ENCODE measurements at regions not wholly inside any gene's neighbourhood (a gene's known extent, or its start where the extent isn't known, plus 50 kb on each side); places are given as distances from the start of the nearest gene placed in this dataset.

DNA sequence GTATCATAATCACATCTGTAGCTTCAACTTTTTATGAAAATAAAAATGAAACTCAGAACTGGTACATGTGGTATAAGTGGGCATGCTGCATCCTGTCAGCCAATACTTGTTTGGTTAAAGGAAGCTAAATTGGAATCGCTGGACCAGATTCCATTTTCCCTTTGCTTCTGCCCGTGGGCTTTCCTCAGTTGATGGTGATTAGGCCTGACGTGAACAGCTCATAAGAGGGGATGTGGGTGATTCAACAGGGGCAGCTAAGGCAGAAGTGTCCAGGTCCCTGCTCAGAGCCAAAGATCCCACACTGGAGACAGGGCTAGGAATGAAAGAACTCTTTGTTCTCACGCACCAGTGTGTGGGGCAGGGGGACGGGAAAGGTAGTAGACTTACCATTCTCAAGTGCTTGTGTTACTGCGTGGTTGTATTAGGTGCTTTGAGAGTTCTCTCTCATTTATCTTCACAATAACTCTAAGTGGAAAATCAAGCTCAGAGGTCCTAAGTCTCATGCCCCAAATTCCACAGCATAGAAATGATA, 63.2 kb upstream of the GUCY1A1 start:
- TF ChIP-seq, protein P1, sequence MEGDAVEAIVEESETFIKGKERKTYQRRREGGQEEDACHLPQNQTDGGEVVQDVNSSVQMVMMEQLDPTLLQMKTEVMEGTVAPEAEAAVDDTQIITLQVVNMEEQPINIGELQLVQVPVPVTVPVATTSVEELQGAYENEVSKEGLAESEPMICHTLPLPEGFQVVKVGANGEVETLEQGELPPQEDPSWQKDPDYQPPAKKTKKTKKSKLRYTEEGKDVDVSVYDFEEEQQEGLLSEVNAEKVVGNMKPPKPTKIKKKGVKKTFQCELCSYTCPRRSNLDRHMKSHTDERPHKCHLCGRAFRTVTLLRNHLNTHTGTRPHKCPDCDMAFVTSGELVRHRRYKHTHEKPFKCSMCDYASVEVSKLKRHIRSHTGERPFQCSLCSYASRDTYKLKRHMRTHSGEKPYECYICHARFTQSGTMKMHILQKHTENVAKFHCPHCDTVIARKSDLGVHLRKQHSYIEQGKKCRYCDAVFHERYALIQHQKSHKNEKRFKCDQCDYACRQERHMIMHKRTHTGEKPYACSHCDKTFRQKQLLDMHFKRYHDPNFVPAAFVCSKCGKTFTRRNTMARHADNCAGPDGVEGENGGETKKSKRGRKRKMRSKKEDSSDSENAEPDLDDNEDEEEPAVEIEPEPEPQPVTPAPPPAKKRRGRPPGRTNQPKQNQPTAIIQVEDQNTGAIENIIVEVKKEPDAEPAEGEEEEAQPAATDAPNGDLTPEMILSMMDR (IDR thresholded peaks at IDR 0.05): no peak
- no peak for TF ChIP-seq POLR2A (IDR thresholded peaks at IDR 0.05)
